ENCODE measurements at regions not wholly inside any gene's neighbourhood (a gene's known extent, or its start where the extent isn't known, plus 50 kb on each side); places are given as distances from the start of the nearest gene placed in this dataset.
"Not testable (repeated sequence)": the region's sequence is repeated elsewhere in the genome, so short reads cannot be mapped to it uniquely, and the experiment has no call there.

GRCh38 chr2:175840765-175841164 is 161.3 kb downstream of the LNPK start:
- TF ChIP-seq POLR2AphosphoS5, CTCF, EP300 (IDR thresholded peaks at IDR 0.05): not testable (repeated sequence)
